Upper lobe of right lung (tissue), 1 donor: ENCODE measurements at regions not wholly inside any gene's neighbourhood (a gene's known extent, or its start where the extent isn't known, plus 50 kb on each side); places are given as distances from the start of the nearest gene placed in this dataset.

ENCODE experiments used
- ATAC-seq: fragments of 200-7000 bp; cut with Tn5 transposase; one replicate; pipeline ENCODE4 v1.9.1; 2020; ENCODE audit warnings: mild to moderate bottlenecking, moderate library complexity
- DNase-seq: peaks from one replicate; pipeline ENCODE4 v3.0.0-alpha.2; 2020
- H3K27ac ChIP-seq: fragments of 200-600 bp; one replicate; pipeline ENCODE4 v1.8.0; 2022
- H3K27me3 ChIP-seq: fragments of 200-600 bp; one replicate; pipeline ENCODE4 v1.8.0; 2022; ENCODE audit warnings: mild to moderate bottlenecking
- H3K36me3 ChIP-seq: fragments of 200-600 bp; one replicate; pipeline ENCODE4 v1.8.0; 2022
- H3K4me1 ChIP-seq: fragments of 200-600 bp; one replicate; pipeline ENCODE4 v1.8.0; 2022
- H3K4me3 ChIP-seq: fragments of 200-600 bp; one replicate; pipeline ENCODE4 v1.8.0; 2022; ENCODE audit warnings: mild to moderate bottlenecking
- H3K9me3 ChIP-seq: fragments of 200-600 bp; one replicate; pipeline ENCODE4 v1.8.0; 2022
- CTCF ChIP-seq: fragments of 200-600 bp; IDR thresholded peaks from one replicate; pipeline ENCODE4 v1.8.0; 2022; ENCODE audit warnings: antibody characterized with exemption
- intact Hi-C: fragments of 100-400 bp; cut with DNase I; formaldehyde crosslinking; loops from one replicate; pipeline ENCODE4 v1.11.0; 2022
- donor health status: DM: no; HTN: yes; CAD: no; lungs with severe emphysema.

GRCh38 chr1:182128502-182128901, 67.0 kb upstream of the ZNF648 start:
- Histone ChIP-seq H3K4me3 (no peak overlapping the region), H3K9me3 (no peaks in the 10 kb centered on the region), H3K27me3 (no peaks in the 10 kb centered on the region), H3K4me1 (no peaks in the 10 kb centered on the region), H3K36me3 (no peaks in the 10 kb centered on the region), H3K27ac (no peak overlapping the region)
- no peak for TF ChIP-seq CTCF
- DNase-seq (no peak), ATAC-seq (no peak)
- intact Hi-C loops, result no loop called here

GRCh38 chr1:182127656-182128055, 66.1 kb upstream of the ZNF648 start:
- no peaks in the 10 kb centered on the region for H3K27me3 ChIP-seq
- H3K36me3 ChIP-seq, result no peaks in the 10 kb centered on the region
- no peak overlapping the region for H3K4me3 ChIP-seq
- ATAC-seq (no peak), DNase-seq (no peak)
- no peak overlapping the region for H3K27ac ChIP-seq
- no peaks in the 10 kb centered on the region for H3K4me1 ChIP-seq
- TF ChIP-seq CTCF, result no peak
- intact Hi-C loops, result no loop called here
- H3K9me3 ChIP-seq, result no peaks in the 10 kb centered on the region

- Histone ChIP-seq H3K36me3 (no peaks in the 10 kb centered on the region), H3K27me3 (no peaks in the 10 kb centered on the region), H3K27ac (no peak overlapping the region), H3K9me3 (no peaks in the 10 kb centered on the region), H3K4me3 (no peak overlapping the region), H3K4me1 (no peaks in the 10 kb centered on the region)
- TF ChIP-seq CTCF, result no peak
- DNase-seq (no peak), ATAC-seq (no peak)
- intact Hi-C loops, result no loop called here
Measured at GRCh38 chr1:182126272-182126800, 64.8 kb upstream of the ZNF648 start.

GRCh38 chr1:182122913-182123260, 61.4 kb upstream of the ZNF648 start:
- H3K4me1 ChIP-seq, result peaks cover 3% of the 10 kb centered on the region
- TF ChIP-seq CTCF, result no peak
- intact Hi-C loops, result no loop called here
- H3K27ac ChIP-seq, result no peak overlapping the region
- no peaks in the 10 kb centered on the region for H3K9me3 ChIP-seq
- DNase-seq, result no peak
- no peak overlapping the region for H3K4me3 ChIP-seq
- H3K27me3 ChIP-seq, result no peaks in the 10 kb centered on the region
- ATAC-seq, result no peak
- no peaks in the 10 kb centered on the region for H3K36me3 ChIP-seq

GRCh38 chr1:182122256-182122912, 60.9 kb upstream of the ZNF648 start:
- H3K27me3 ChIP-seq, result no peaks in the 10 kb centered on the region
- H3K4me1 ChIP-seq, result peaks cover 3% of the 10 kb centered on the region
- no peak for DNase-seq
- no peaks in the 10 kb centered on the region for H3K36me3 ChIP-seq
- intact Hi-C loops, result no loop called here
- ATAC-seq, result no peak
- H3K9me3 ChIP-seq, result no peaks in the 10 kb centered on the region
- H3K27ac ChIP-seq, result no peak overlapping the region
- no peak overlapping the region for H3K4me3 ChIP-seq
- no peak for TF ChIP-seq CTCF

GRCh38 chr1:182121787-182122186, 60.3 kb upstream of the ZNF648 start:
- DNase-seq (no peak), ATAC-seq (no peak)
- Histone ChIP-seq H3K27me3 (no peaks in the 10 kb centered on the region), H3K36me3 (no peaks in the 10 kb centered on the region), H3K9me3 (no peaks in the 10 kb centered on the region), H3K27ac (no peak overlapping the region), H3K4me1 (peaks cover 3% of the 10 kb centered on the region), H3K4me3 (no peak overlapping the region)
- TF ChIP-seq CTCF, result no peak
- intact Hi-C loops, result no loop called here
